Prostate gland (tissue), 2 donors: ENCODE measurements at regions not wholly inside any gene's neighbourhood (a gene's known extent, or its start where the extent isn't known, plus 50 kb on each side); places are given as distances from the start of the nearest gene placed in this dataset.

Experiments
- CTCF ChIP-seq, 4 experiments: fragments of 200-600 bp in 2 of 4; fragments of 450-650 bp in 2 of 4; sonication (generic) in 2 of 4; IDR thresholded peaks; 1 replicate in 3 of 4; 2 replicates in 1 of 4; pipeline ENCODE4 v1.5.1; 2016 to 2019; ENCODE audit warnings: antibody characterized with exemption in 4 of 4, mild to moderate bottlenecking in 2 of 4, moderate library complexity in 2 of 4
- POLR2AphosphoS5 ChIP-seq: sonication (generic); formaldehyde crosslinking; IDR thresholded peaks from one replicate; pipeline ENCODE4 v1.6.1; 2017; ENCODE audit warnings: antibody characterized with exemption

DNA sequence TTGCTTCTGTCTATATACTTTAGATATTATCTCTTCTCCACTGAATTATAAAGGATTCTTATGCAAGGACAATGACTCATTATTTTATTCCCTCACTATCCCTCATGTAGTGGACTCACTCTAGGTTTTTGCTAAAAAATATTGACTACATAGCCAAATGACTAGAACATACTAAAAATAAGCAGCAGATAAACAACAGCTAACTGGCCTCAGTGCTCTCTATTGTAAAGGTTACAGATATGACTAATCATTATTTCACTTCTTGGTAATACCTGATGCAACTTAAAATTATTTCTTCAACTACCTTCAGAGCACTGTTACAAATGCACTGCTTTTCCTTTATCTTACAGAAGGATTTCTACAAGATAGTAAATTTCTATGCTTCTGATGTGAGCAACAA lies 147.6 kb upstream of the DEPDC1 start:
- TF ChIP-seq POLR2AphosphoS5 = no peak
- no peak for TF ChIP-seq CTCF (IDR thresholded peaks at IDR 0.05)
